H1 (cell line): ENCODE measurements at regions not wholly inside any gene's neighbourhood (a gene's known extent, or its start where the extent isn't known, plus 50 kb on each side); places are given as distances from the start of the nearest gene placed in this dataset.

Experiments used
- CTCF ChIA-PET: fragments of 300-600 bp; sonication (Branson Sonifier 250); formaldehyde crosslinking; loops from one replicate; lab custom pipeline; 2021; ENCODE audit not compliant: partially characterized antibody; lab: Charles Lee
- POLR2A ChIA-PET: fragments of 300-600 bp; sonication (Branson Sonifier 250); formaldehyde crosslinking; loops from one replicate; lab custom pipeline; 2021; ENCODE audit warnings: inconsistent platforms; ENCODE audit not compliant: partially characterized antibody; lab: Charles Lee
- DNase-seq, 2 experiments: peaks; one replicate each; pipeline versions ENCODE4 v3.0.0 to v3.0.0-alpha.2; 2010 to 2022; ENCODE audit warnings: low spot score in 2 of 2, low read depth in 1 of 2, mixed read lengths in 1 of 2
- FAIRE-seq: peaks from 2 replicates; lab custom pipeline; 2011; peaks lifted over from hg19 to GRCh38; lab: Jason Lieb, UNC
- H2AFZ ChIP-seq: 2 replicates; pipeline ENCODE4 v1.8.1; 2012; ENCODE audit warnings: low read length, inconsistent platforms
- H2AK5ac ChIP-seq: 2 replicates; pipeline ENCODE4 v1.6.1; 2013; ENCODE audit warnings: low read depth, low read length
- H2BK120ac ChIP-seq: replicated peaks from 2 replicates; pipeline ENCODE3; 2013; ENCODE audit warnings: low read depth, low read length, inconsistent platforms
- H2BK12ac ChIP-seq: 2 replicates; pipeline ENCODE4 v1.6.1; 2013; ENCODE audit warnings: low read depth, low read length
- H2BK15ac ChIP-seq: 2 replicates; pipeline ENCODE4 v1.6.1; 2013; ENCODE audit warnings: low read length
- H2BK20ac ChIP-seq: 2 replicates; pipeline ENCODE4 v1.6.1; 2013; ENCODE audit warnings: low read length
- H2BK5ac ChIP-seq: 2 replicates; pipeline ENCODE4 v1.6.1; 2013; ENCODE audit warnings: low read depth, low read length
- H3K14ac ChIP-seq: 2 replicates; pipeline ENCODE4 v1.6.1; 2013; ENCODE audit warnings: inconsistent platforms; ENCODE audit not compliant: insufficient read length
- H3K18ac ChIP-seq: 2 replicates; pipeline ENCODE4 v1.6.1; 2013; ENCODE audit warnings: low read length; ENCODE audit errors: extremely low read depth
- H3K23ac ChIP-seq: 2 replicates; pipeline ENCODE4 v1.6.1; 2013; ENCODE audit warnings: inconsistent platforms; ENCODE audit not compliant: insufficient read length
- H3K23me2 ChIP-seq: 2 replicates; pipeline ENCODE4 v1.6.1; 2013; ENCODE audit warnings: low read depth, low read length
- H3K27ac ChIP-seq: 2 replicates; pipeline ENCODE4 v1.6.1; 2011; ENCODE audit warnings: low read depth, low read length, inconsistent platforms
- H3K27me3 ChIP-seq, 4 experiments: replicated peaks in 1 of 4; 1 replicate in 1 of 4; 2 replicates in 3 of 4; pipeline versions ENCODE4 v1.6.1 to v1.8.1; 2011 to 2013; ENCODE audit warnings: low read length in 3 of 4, mild to moderate bottlenecking in 3 of 4, inconsistent platforms in 2 of 4, mixed read lengths in 2 of 4, moderate library complexity in 1 of 4; ENCODE audit not compliant: control insufficient read depth in 3 of 4, insufficient read depth in 3 of 4; ENCODE audit errors: extremely low read depth in 1 of 4
- H3K36me3 ChIP-seq, 4 experiments: 2 replicates each; pipeline versions ENCODE4 v1.6.1 to v1.8.1; 2011 to 2013; ENCODE audit warnings: mild to moderate bottlenecking in 4 of 4, low read length in 3 of 4, moderate library complexity in 2 of 4, control low read depth in 1 of 4, inconsistent platforms in 1 of 4; ENCODE audit not compliant: insufficient read depth in 4 of 4, control insufficient read depth in 2 of 4
- H3K4ac ChIP-seq: replicated peaks from 2 replicates; pipeline ENCODE3; 2013; ENCODE audit warnings: low read length, low read depth, mixed read lengths, inconsistent platforms; ENCODE audit not compliant: insufficient read length
- H3K4me1 ChIP-seq, 4 experiments: replicated peaks in 1 of 4; 1 replicate in 1 of 4; 2 replicates in 3 of 4; pipeline versions ENCODE4 v1.6.1 to v1.8.1; 2011 to 2013; ENCODE audit warnings: low read length in 3 of 4, inconsistent platforms in 2 of 4, mixed read lengths in 1 of 4; ENCODE audit not compliant: insufficient read depth in 4 of 4, control insufficient read depth in 3 of 4
- H3K4me2 ChIP-seq, 2 experiments: 2 replicates each; pipeline versions ENCODE4 v1.6.1 to v1.8.1; 2011 to 2013; ENCODE audit warnings: low read depth in 2 of 2, low read length in 2 of 2, control low read depth in 1 of 2, inconsistent platforms in 1 of 2, mild to moderate bottlenecking in 1 of 2; ENCODE audit not compliant: insufficient read depth in 1 of 2
- H3K4me3 ChIP-seq, 4 experiments: fragments of 200-600, 300-600 bp in 1 of 4; sonication (generic), shearing (Covaris generic), sonication (Bioruptor Twin) in 1 of 4; 2 replicates each; pipeline versions ENCODE4 v1.5.1 to v1.8.1; 2011 to 2016; ENCODE audit warnings: low read length in 4 of 4, low read depth in 3 of 4, control low read depth in 2 of 4, inconsistent platforms in 2 of 4, mild to moderate bottlenecking in 2 of 4, mixed read lengths in 1 of 4, moderate library complexity in 1 of 4; ENCODE audit not compliant: insufficient read depth in 2 of 4; ENCODE audit errors: extremely low read depth in 1 of 4
- H3K56ac ChIP-seq: replicated peaks from 2 replicates; pipeline ENCODE3; 2013; ENCODE audit warnings: low read depth, mild to moderate bottlenecking, mixed read lengths, low read length, inconsistent platforms; ENCODE audit not compliant: insufficient read length
- H3K79me1 ChIP-seq: 2 replicates; pipeline ENCODE4 v1.6.1; 2013; ENCODE audit warnings: low read depth, low read length, control low read depth
- H3K79me2 ChIP-seq, 2 experiments: 2 replicates each; pipeline versions ENCODE4 v1.6.1 to v1.8.1; 2012 to 2013; ENCODE audit warnings: low read length in 2 of 2, mild to moderate bottlenecking in 2 of 2, inconsistent platforms in 1 of 2; ENCODE audit not compliant: insufficient read depth in 2 of 2, control insufficient read depth in 1 of 2
- H3K9ac ChIP-seq, 4 experiments: replicated peaks in 1 of 4; 1 replicate in 1 of 4; 2 replicates in 3 of 4; pipeline versions ENCODE4 v1.6.1 to v1.8.1; 2011 to 2013; ENCODE audit warnings: low read depth in 3 of 4, low read length in 3 of 4, control low read depth in 2 of 4, mild to moderate bottlenecking in 2 of 4, moderate library complexity in 2 of 4, inconsistent platforms in 1 of 4; ENCODE audit errors: extremely low read depth in 1 of 4
- H3K9me3 ChIP-seq, 2 experiments: 2 replicates each; pipeline versions ENCODE4 v1.6.1 to v1.8.1; 2012 to 2013; ENCODE audit warnings: mild to moderate bottlenecking in 2 of 2, moderate library complexity in 2 of 2, control low read depth in 1 of 2, inconsistent platforms in 1 of 2, low read depth in 1 of 2, low read length in 1 of 2, mixed read lengths in 1 of 2; ENCODE audit not compliant: insufficient read depth in 2 of 2
- H4K20me1 ChIP-seq, 2 experiments: replicated peaks in 1 of 2; 2 replicates each; pipeline versions ENCODE3 to v1.8.1; 2011 to 2013; ENCODE audit warnings: inconsistent platforms in 2 of 2, low read length in 2 of 2, mild to moderate bottlenecking in 1 of 2; ENCODE audit not compliant: insufficient read depth in 2 of 2, control insufficient read depth in 1 of 2
- H4K5ac ChIP-seq: 2 replicates; pipeline ENCODE4 v1.6.1; 2013; ENCODE audit warnings: low read length, low read depth, mixed read lengths, inconsistent platforms; ENCODE audit not compliant: insufficient read length
- H4K8ac ChIP-seq: 2 replicates; pipeline ENCODE4 v1.8.0; 2013; ENCODE audit warnings: mild to moderate bottlenecking, moderate library complexity, low read length, inconsistent platforms; ENCODE audit not compliant: insufficient read depth; ENCODE audit errors: extremely low read depth
- H4K91ac ChIP-seq: replicated peaks from 2 replicates; pipeline ENCODE3; 2013; ENCODE audit warnings: low read length, mixed read lengths, inconsistent platforms; ENCODE audit not compliant: insufficient read length
- RFX5 ChIP-seq: IDR thresholded peaks from 2 replicates; pipeline ENCODE4 v1.6.1; 2011; ENCODE audit warnings: low read depth, low read length, improper control_type of control experiment, borderline replicate concordance
- SP2 ChIP-seq: IDR thresholded peaks from 2 replicates; pipeline ENCODE4 v1.6.1; 2012; ENCODE audit warnings: mild to moderate bottlenecking, low read length, inconsistent platforms
- WGBS, 2 experiments: shearing (Covaris generic) in 1 of 2; methylation state at CpG; one replicate each; pipeline versions ENCODE4 v1.1.6 to v1.1.7; 2013 to 2015; ENCODE audit warnings: low lambda C conversion rate in 2 of 2, mixed read lengths in 2 of 2, inconsistent platforms in 1 of 2, low coverage in 1 of 2, missing lambda C conversion rate in 1 of 2; ENCODE audit not compliant: insufficient replicate concordance in 2 of 2, insufficient coverage in 1 of 2, insufficient read length in 1 of 2; ENCODE audit errors: extremely low coverage in 1 of 2, missing lambda C conversion rate in 1 of 2; 5-methylcytosine and 5-hydroxymethylcytosine counted together

DNA sequence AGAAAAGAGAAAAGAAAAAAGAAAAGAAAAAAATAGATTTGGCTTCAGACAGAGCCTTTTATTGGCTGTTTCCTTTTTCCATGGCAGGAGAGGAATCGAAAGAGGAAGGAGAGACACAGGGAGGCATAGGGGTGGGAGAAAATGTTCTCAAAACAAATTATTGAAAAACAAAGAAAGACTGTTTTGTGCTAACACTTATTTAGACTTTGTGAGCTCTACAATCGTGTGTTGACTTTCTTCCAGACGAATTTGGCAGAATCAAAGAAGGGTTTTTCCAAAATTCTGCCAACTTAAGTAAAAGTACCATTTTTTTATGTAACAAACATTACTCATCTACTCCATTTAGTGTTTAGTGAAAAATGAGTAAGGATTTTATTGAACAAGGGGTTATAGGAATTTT, 982.2 kb downstream of the REEP3 start:
- H4K5ac ChIP-seq, result no peak overlapping the region
- H3K4me3 ChIP-seq, result no peak overlapping the region
- no peaks in the 10 kb centered on the region for H3K79me1 ChIP-seq
- H3K9me3 ChIP-seq, result no peaks in the 10 kb centered on the region
- H2AK5ac ChIP-seq, result no peak overlapping the region
- H2BK5ac ChIP-seq, result no peak overlapping the region
- H4K8ac ChIP-seq, result no peak overlapping the region
- DNase-seq, result no peak
- H3K14ac ChIP-seq, result no peak overlapping the region
- H2BK12ac ChIP-seq, result no peak overlapping the region
- H3K4me2 ChIP-seq, result no peak overlapping the region
- TF ChIP-seq RFX5 (no peak), SP2 (no peak)
- H2AFZ ChIP-seq, result no peak overlapping the region
- no peak overlapping the region for H2BK15ac ChIP-seq
- 87% methylated on average over 3 of the region's 3 CpGs; no CpG with 5 or more reads in 1 of the 2 experiments for WGBS, 2 experiments
- CTCF ChIA-PET, result no interaction called here
- no peak overlapping the region for H3K18ac ChIP-seq
- no peak for FAIRE-seq
- H3K27ac ChIP-seq, result no peak overlapping the region
- no peak overlapping the region for H3K23ac ChIP-seq
- H3K4ac ChIP-seq, result no peak overlapping the region
- no peak overlapping the region for H2BK120ac ChIP-seq
- no peak overlapping the region for H2BK20ac ChIP-seq
- POLR2A ChIA-PET, result no interaction called here
- H3K56ac ChIP-seq, result no peak overlapping the region
- H4K20me1 ChIP-seq, result no peaks in the 10 kb centered on the region
- H3K79me2 ChIP-seq, result no peaks in the 10 kb centered on the region
- H3K27me3 ChIP-seq, result no peaks in the 10 kb centered on the region
- H3K4me1 ChIP-seq, result peaks cover 0 to 2% (median 0%) of the 10 kb centered on the region in 4 experiments; a peak in 1 of 7 replicates
- H4K91ac ChIP-seq, result no peak overlapping the region
- H3K36me3 ChIP-seq, result no peaks in the 10 kb centered on the region
- H3K9ac ChIP-seq, result no peak overlapping the region
- no peaks in the 10 kb centered on the region for H3K23me2 ChIP-seq
